H1 (cell line): ENCODE measurements at regions not wholly inside any gene's neighbourhood (a gene's known extent, or its start where the extent isn't known, plus 50 kb on each side); places are given as distances from the start of the nearest gene placed in this dataset.

Experiments used
- CTCF ChIA-PET: fragments of 300-600 bp; sonication (Branson Sonifier 250); formaldehyde crosslinking; loops from one replicate; lab custom pipeline; 2021; ENCODE audit not compliant: partially characterized antibody; lab: Charles Lee
- POLR2A ChIA-PET: fragments of 300-600 bp; sonication (Branson Sonifier 250); formaldehyde crosslinking; loops from one replicate; lab custom pipeline; 2021; ENCODE audit warnings: inconsistent platforms; ENCODE audit not compliant: partially characterized antibody; lab: Charles Lee
- DNase-seq, 2 experiments: peaks; one replicate each; pipeline versions ENCODE4 v3.0.0 to v3.0.0-alpha.2; 2010 to 2022; ENCODE audit warnings: low spot score in 2 of 2, low read depth in 1 of 2, mixed read lengths in 1 of 2
- FAIRE-seq: peaks from 2 replicates; lab custom pipeline; 2011; peaks lifted over from hg19 to GRCh38; lab: Jason Lieb, UNC
- H2AFZ ChIP-seq: 2 replicates; pipeline ENCODE4 v1.8.1; 2012; ENCODE audit warnings: low read length, inconsistent platforms
- H2AK5ac ChIP-seq: 2 replicates; pipeline ENCODE4 v1.6.1; 2013; ENCODE audit warnings: low read depth, low read length
- H2BK120ac ChIP-seq: replicated peaks from 2 replicates; pipeline ENCODE3; 2013; ENCODE audit warnings: low read depth, low read length, inconsistent platforms
- H2BK12ac ChIP-seq: 2 replicates; pipeline ENCODE4 v1.6.1; 2013; ENCODE audit warnings: low read depth, low read length
- H2BK15ac ChIP-seq: 2 replicates; pipeline ENCODE4 v1.6.1; 2013; ENCODE audit warnings: low read length
- H2BK20ac ChIP-seq: 2 replicates; pipeline ENCODE4 v1.6.1; 2013; ENCODE audit warnings: low read length
- H2BK5ac ChIP-seq: 2 replicates; pipeline ENCODE4 v1.6.1; 2013; ENCODE audit warnings: low read depth, low read length
- H3K14ac ChIP-seq: 2 replicates; pipeline ENCODE4 v1.6.1; 2013; ENCODE audit warnings: inconsistent platforms; ENCODE audit not compliant: insufficient read length
- H3K18ac ChIP-seq: 2 replicates; pipeline ENCODE4 v1.6.1; 2013; ENCODE audit warnings: low read length; ENCODE audit errors: extremely low read depth
- H3K23ac ChIP-seq: 2 replicates; pipeline ENCODE4 v1.6.1; 2013; ENCODE audit warnings: inconsistent platforms; ENCODE audit not compliant: insufficient read length
- H3K23me2 ChIP-seq: 2 replicates; pipeline ENCODE4 v1.6.1; 2013; ENCODE audit warnings: low read depth, low read length
- H3K27ac ChIP-seq: 2 replicates; pipeline ENCODE4 v1.6.1; 2011; ENCODE audit warnings: low read depth, low read length, inconsistent platforms
- H3K27me3 ChIP-seq, 4 experiments: replicated peaks in 1 of 4; 1 replicate in 1 of 4; 2 replicates in 3 of 4; pipeline versions ENCODE4 v1.6.1 to v1.8.1; 2011 to 2013; ENCODE audit warnings: low read length in 3 of 4, mild to moderate bottlenecking in 3 of 4, inconsistent platforms in 2 of 4, mixed read lengths in 2 of 4, moderate library complexity in 1 of 4; ENCODE audit not compliant: control insufficient read depth in 3 of 4, insufficient read depth in 3 of 4; ENCODE audit errors: extremely low read depth in 1 of 4
- H3K36me3 ChIP-seq, 4 experiments: 2 replicates each; pipeline versions ENCODE4 v1.6.1 to v1.8.1; 2011 to 2013; ENCODE audit warnings: mild to moderate bottlenecking in 4 of 4, low read length in 3 of 4, moderate library complexity in 2 of 4, control low read depth in 1 of 4, inconsistent platforms in 1 of 4; ENCODE audit not compliant: insufficient read depth in 4 of 4, control insufficient read depth in 2 of 4
- H3K4ac ChIP-seq: replicated peaks from 2 replicates; pipeline ENCODE3; 2013; ENCODE audit warnings: low read length, low read depth, mixed read lengths, inconsistent platforms; ENCODE audit not compliant: insufficient read length
- H3K4me1 ChIP-seq, 4 experiments: replicated peaks in 1 of 4; 1 replicate in 1 of 4; 2 replicates in 3 of 4; pipeline versions ENCODE4 v1.6.1 to v1.8.1; 2011 to 2013; ENCODE audit warnings: low read length in 3 of 4, inconsistent platforms in 2 of 4, mixed read lengths in 1 of 4; ENCODE audit not compliant: insufficient read depth in 4 of 4, control insufficient read depth in 3 of 4
- H3K4me2 ChIP-seq, 2 experiments: 2 replicates each; pipeline versions ENCODE4 v1.6.1 to v1.8.1; 2011 to 2013; ENCODE audit warnings: low read depth in 2 of 2, low read length in 2 of 2, control low read depth in 1 of 2, inconsistent platforms in 1 of 2, mild to moderate bottlenecking in 1 of 2; ENCODE audit not compliant: insufficient read depth in 1 of 2
- H3K4me3 ChIP-seq, 4 experiments: fragments of 200-600, 300-600 bp in 1 of 4; sonication (generic), shearing (Covaris generic), sonication (Bioruptor Twin) in 1 of 4; 2 replicates each; pipeline versions ENCODE4 v1.5.1 to v1.8.1; 2011 to 2016; ENCODE audit warnings: low read length in 4 of 4, low read depth in 3 of 4, control low read depth in 2 of 4, inconsistent platforms in 2 of 4, mild to moderate bottlenecking in 2 of 4, mixed read lengths in 1 of 4, moderate library complexity in 1 of 4; ENCODE audit not compliant: insufficient read depth in 2 of 4; ENCODE audit errors: extremely low read depth in 1 of 4
- H3K56ac ChIP-seq: replicated peaks from 2 replicates; pipeline ENCODE3; 2013; ENCODE audit warnings: low read depth, mild to moderate bottlenecking, mixed read lengths, low read length, inconsistent platforms; ENCODE audit not compliant: insufficient read length
- H3K79me1 ChIP-seq: 2 replicates; pipeline ENCODE4 v1.6.1; 2013; ENCODE audit warnings: low read depth, low read length, control low read depth
- H3K79me2 ChIP-seq, 2 experiments: 2 replicates each; pipeline versions ENCODE4 v1.6.1 to v1.8.1; 2012 to 2013; ENCODE audit warnings: low read length in 2 of 2, mild to moderate bottlenecking in 2 of 2, inconsistent platforms in 1 of 2; ENCODE audit not compliant: insufficient read depth in 2 of 2, control insufficient read depth in 1 of 2
- H3K9ac ChIP-seq, 4 experiments: replicated peaks in 1 of 4; 1 replicate in 1 of 4; 2 replicates in 3 of 4; pipeline versions ENCODE4 v1.6.1 to v1.8.1; 2011 to 2013; ENCODE audit warnings: low read depth in 3 of 4, low read length in 3 of 4, control low read depth in 2 of 4, mild to moderate bottlenecking in 2 of 4, moderate library complexity in 2 of 4, inconsistent platforms in 1 of 4; ENCODE audit errors: extremely low read depth in 1 of 4
- H3K9me3 ChIP-seq, 2 experiments: 2 replicates each; pipeline versions ENCODE4 v1.6.1 to v1.8.1; 2012 to 2013; ENCODE audit warnings: mild to moderate bottlenecking in 2 of 2, moderate library complexity in 2 of 2, control low read depth in 1 of 2, inconsistent platforms in 1 of 2, low read depth in 1 of 2, low read length in 1 of 2, mixed read lengths in 1 of 2; ENCODE audit not compliant: insufficient read depth in 2 of 2
- H4K20me1 ChIP-seq, 2 experiments: replicated peaks in 1 of 2; 2 replicates each; pipeline versions ENCODE3 to v1.8.1; 2011 to 2013; ENCODE audit warnings: inconsistent platforms in 2 of 2, low read length in 2 of 2, mild to moderate bottlenecking in 1 of 2; ENCODE audit not compliant: insufficient read depth in 2 of 2, control insufficient read depth in 1 of 2
- H4K5ac ChIP-seq: 2 replicates; pipeline ENCODE4 v1.6.1; 2013; ENCODE audit warnings: low read length, low read depth, mixed read lengths, inconsistent platforms; ENCODE audit not compliant: insufficient read length
- H4K8ac ChIP-seq: 2 replicates; pipeline ENCODE4 v1.8.0; 2013; ENCODE audit warnings: mild to moderate bottlenecking, moderate library complexity, low read length, inconsistent platforms; ENCODE audit not compliant: insufficient read depth; ENCODE audit errors: extremely low read depth
- H4K91ac ChIP-seq: replicated peaks from 2 replicates; pipeline ENCODE3; 2013; ENCODE audit warnings: low read length, mixed read lengths, inconsistent platforms; ENCODE audit not compliant: insufficient read length
- HDAC6 ChIP-seq: IDR thresholded peaks from one replicate; pipeline ENCODE4 v1.7.1; 2012; ENCODE audit warnings: low read depth, mild to moderate bottlenecking, inconsistent platforms, low read length, moderate library complexity
- SP2 ChIP-seq: IDR thresholded peaks from 2 replicates; pipeline ENCODE4 v1.6.1; 2012; ENCODE audit warnings: mild to moderate bottlenecking, low read length, inconsistent platforms
- WGBS, 2 experiments: shearing (Covaris generic) in 1 of 2; methylation state at CpG; one replicate each; pipeline versions ENCODE4 v1.1.6 to v1.1.7; 2013 to 2015; ENCODE audit warnings: low lambda C conversion rate in 2 of 2, mixed read lengths in 2 of 2, inconsistent platforms in 1 of 2, low coverage in 1 of 2, missing lambda C conversion rate in 1 of 2; ENCODE audit not compliant: insufficient replicate concordance in 2 of 2, insufficient coverage in 1 of 2, insufficient read length in 1 of 2; ENCODE audit errors: extremely low coverage in 1 of 2, missing lambda C conversion rate in 1 of 2; 5-methylcytosine and 5-hydroxymethylcytosine counted together

DNA sequence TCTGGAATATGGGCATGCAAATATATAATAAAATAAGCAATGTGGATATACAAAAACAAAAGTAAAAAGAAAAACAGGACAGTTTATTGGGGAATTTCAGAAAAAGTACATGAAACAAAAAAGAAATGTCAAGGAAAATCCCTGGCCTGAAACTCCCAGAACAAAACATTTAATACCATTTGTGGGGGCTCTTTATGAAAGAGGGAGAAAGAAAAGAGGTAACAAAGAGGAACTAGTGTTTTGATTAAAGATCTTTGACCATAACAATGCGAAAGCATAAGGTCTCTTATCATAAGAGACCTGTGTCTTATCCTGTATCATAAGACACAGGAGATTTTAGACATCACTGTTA lies 88.6 kb upstream of the ARID1B start:
- TF ChIP-seq SP2 (no peak), HDAC6 (no peak)
- TF ChIP-seq, all 59 proteins: peak for 0
- CTCF ChIA-PET: interaction anchor here (1.5 kb wide), 1 partner anchor 32 kb away, joined by 3 read pairs; no protein-coding TSS in a partner anchor

More for the DNA sequence above, 88.6 kb upstream of the ARID1B start:
- FAIRE-seq: no peak
- H2BK20ac ChIP-seq: no peak overlapping the region; the same call in 1 of the 2 replicates
- H4K5ac ChIP-seq: no peak overlapping the region
- no peaks in the 10 kb centered on the region for H3K9me3 ChIP-seq
- no peak overlapping the region for H4K91ac ChIP-seq
- no peak overlapping the region for H2BK5ac ChIP-seq
- H4K20me1 ChIP-seq: no peaks in the 10 kb centered on the region
- no peak overlapping the region; a peak in 1 of 8 replicates for H3K4me3 ChIP-seq
- no peak overlapping the region for H4K8ac ChIP-seq
- peaks cover 2 to 8% (median 5%) of the 10 kb centered on the region in 4 experiments; a peak in 6 of 7 replicates for H3K4me1 ChIP-seq
- H3K56ac ChIP-seq: no peak overlapping the region
- H3K27ac ChIP-seq: no peak overlapping the region
- POLR2A ChIA-PET: no interaction called here
- H2BK15ac ChIP-seq: no peak overlapping the region
- no peak overlapping the region for H3K18ac ChIP-seq
- H3K4me2 ChIP-seq: peak overlapping the region in 1 of 2 experiments; percentile 67; a peak in 1 of 4 replicates
- no peaks in the 10 kb centered on the region; a peak in 1 of 7 replicates for H3K27me3 ChIP-seq
- peaks cover 2% of the 10 kb centered on the region; the same call in 1 of the 2 replicates for H3K23me2 ChIP-seq
- H3K23ac ChIP-seq: no peak overlapping the region
- H3K4ac ChIP-seq: no peak overlapping the region
- no peak overlapping the region for H2AK5ac ChIP-seq
- H3K79me1 ChIP-seq: no peaks in the 10 kb centered on the region
- no peak overlapping the region for H2BK120ac ChIP-seq
- no peak overlapping the region for H3K9ac ChIP-seq
- no peak overlapping the region for H2AFZ ChIP-seq
- H3K14ac ChIP-seq: no peak overlapping the region
- H2BK12ac ChIP-seq: no peak overlapping the region
- no peak for DNase-seq
- 81% methylated on average over 1 of the region's 1 CpG; no CpG with 5 or more reads in 1 of the 2 experiments for WGBS, 2 experiments
- H3K79me2 ChIP-seq: no peaks in the 10 kb centered on the region
- no peaks in the 10 kb centered on the region for H3K36me3 ChIP-seq
